Right atrium auricular region (tissue), 2 donors: ENCODE measurements at regions not wholly inside any gene's neighbourhood (a gene's known extent, or its start where the extent isn't known, plus 50 kb on each side); places are given as distances from the start of the nearest gene placed in this dataset.

Experiments used
- DNase-seq: peaks from one replicate; pipeline ENCODE4 v3.0.0-alpha.2; 2019; ENCODE audit warnings: low spot score
- H3K27ac ChIP-seq, 2 donors: fragments of 200-600 bp; sonication (generic); 1 replicate in 1 of 2; 2 replicates in 1 of 2; pipeline ENCODE4 v1.5.1; 2016 to 2019
- H3K27me3 ChIP-seq, 2 donors: fragments of 200-600 bp; sonication (generic); one replicate each; pipeline versions ENCODE4 v1.5.1 to v1.6.0; 2017 to 2019
- H3K36me3 ChIP-seq: fragments of 200-600 bp; sonication (generic); one replicate; pipeline ENCODE4 v1.5.1; 2016
- H3K4me1 ChIP-seq, 2 donors: fragments of 200-600 bp; sonication (generic); one replicate each; pipeline versions ENCODE4 v1.5.1 to v1.6.0; 2017 to 2019
- H3K4me3 ChIP-seq, 2 donors: fragments of 200-600 bp; sonication (generic); 1 replicate in 1 of 2; 2 replicates in 1 of 2; pipeline ENCODE4 v1.5.1; 2017 to 2019; ENCODE audit warnings: mild to moderate bottlenecking in 1 of 2, moderate library complexity in 1 of 2
- H3K9me3 ChIP-seq, 2 donors: fragments of 200-600 bp; sonication (generic); one replicate each; pipeline ENCODE4 v1.5.1; 2019
- CTCF ChIP-seq, 2 donors: fragments of 200-600 bp; sonication (generic); IDR thresholded peaks; one replicate each; pipeline ENCODE4 v1.5.1; 2019; ENCODE audit warnings: antibody characterized with exemption in 2 of 2

DNA sequence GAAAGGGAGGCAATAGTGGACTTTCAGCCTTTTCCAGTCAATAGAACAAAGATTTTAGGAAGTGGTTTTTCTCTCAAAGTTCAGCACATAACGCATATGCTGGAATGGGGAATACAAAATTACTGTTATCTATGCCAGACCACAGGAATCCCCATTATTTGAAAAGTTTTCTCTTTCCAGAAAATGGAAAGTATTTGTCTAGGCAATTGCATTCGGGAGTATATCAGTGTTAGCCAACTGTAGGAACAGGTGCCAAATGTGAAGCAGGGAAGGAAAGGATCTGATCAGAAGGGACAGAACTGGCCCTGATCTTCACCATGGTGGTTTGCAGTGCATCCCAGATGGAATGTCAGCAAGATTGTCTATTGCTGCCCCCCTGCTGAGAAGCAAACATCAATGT lies 213.6 kb downstream of the CPE start:
- Histone ChIP-seq H3K27me3 (no peaks in the 10 kb centered on the region), H3K36me3 (no peaks in the 10 kb centered on the region), H3K4me3 (no peak overlapping the region), H3K9me3 (no peaks in the 10 kb centered on the region), H3K4me1 (peaks cover 0 to 4% of the 10 kb centered on the region in 2 donors), H3K27ac (no peak overlapping the region)
- no peak for DNase-seq
- no peak for TF ChIP-seq CTCF (IDR thresholded peaks at IDR 0.05)

DNA sequence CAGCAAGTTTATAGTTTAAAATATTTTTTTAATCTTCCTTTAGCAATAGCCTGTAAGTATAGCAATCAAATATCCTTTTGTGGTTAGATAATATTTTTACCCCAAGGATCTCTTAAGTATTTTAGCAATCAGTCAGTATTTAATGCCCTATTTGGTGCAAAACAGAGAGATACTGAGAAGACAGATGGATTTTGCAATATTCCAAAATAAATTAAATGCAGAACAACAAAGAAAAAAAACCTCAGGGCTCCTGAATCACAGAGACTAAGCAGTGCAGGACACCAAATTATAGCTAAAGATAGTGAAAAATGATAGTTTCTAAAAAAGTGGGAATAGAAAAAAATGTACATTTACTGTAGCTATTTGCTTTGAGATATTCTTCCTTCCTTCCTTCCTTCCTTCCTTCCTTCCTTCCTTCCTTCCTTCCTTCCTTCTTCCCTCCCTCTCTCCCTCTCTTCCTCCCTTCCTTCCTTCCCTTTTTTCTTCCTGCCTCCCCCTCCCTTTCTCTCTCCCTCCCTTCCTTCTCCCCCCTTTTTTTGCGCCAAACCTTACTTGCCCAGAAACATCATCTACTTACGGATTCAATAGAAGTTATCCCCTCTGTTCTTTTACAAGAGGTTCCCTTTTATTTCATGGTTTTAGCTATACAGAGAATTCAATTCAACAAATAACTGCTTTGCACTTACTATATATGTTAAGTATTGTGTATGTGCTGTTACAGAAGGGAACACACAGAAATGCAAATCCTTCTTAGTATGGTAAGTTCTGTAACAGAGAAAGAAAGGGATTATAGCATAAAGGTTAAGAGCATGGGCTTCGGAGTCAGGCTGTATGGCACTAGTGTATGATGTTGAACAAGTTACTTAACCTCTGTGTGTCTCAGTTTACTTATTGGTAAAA lies 219.0 kb downstream of the CPE start:
- no peak for TF ChIP-seq CTCF (IDR thresholded peaks at IDR 0.05)
- no peak for DNase-seq
- H3K27me3 ChIP-seq, result no peaks in the 10 kb centered on the region
- H3K27ac ChIP-seq, result no peak overlapping the region
- H3K4me1 ChIP-seq, result no peaks in the 10 kb centered on the region
- H3K4me3 ChIP-seq, result no peak overlapping the region
- H3K9me3 ChIP-seq, result no peaks in the 10 kb centered on the region
- no peaks in the 10 kb centered on the region for H3K36me3 ChIP-seq

DNA sequence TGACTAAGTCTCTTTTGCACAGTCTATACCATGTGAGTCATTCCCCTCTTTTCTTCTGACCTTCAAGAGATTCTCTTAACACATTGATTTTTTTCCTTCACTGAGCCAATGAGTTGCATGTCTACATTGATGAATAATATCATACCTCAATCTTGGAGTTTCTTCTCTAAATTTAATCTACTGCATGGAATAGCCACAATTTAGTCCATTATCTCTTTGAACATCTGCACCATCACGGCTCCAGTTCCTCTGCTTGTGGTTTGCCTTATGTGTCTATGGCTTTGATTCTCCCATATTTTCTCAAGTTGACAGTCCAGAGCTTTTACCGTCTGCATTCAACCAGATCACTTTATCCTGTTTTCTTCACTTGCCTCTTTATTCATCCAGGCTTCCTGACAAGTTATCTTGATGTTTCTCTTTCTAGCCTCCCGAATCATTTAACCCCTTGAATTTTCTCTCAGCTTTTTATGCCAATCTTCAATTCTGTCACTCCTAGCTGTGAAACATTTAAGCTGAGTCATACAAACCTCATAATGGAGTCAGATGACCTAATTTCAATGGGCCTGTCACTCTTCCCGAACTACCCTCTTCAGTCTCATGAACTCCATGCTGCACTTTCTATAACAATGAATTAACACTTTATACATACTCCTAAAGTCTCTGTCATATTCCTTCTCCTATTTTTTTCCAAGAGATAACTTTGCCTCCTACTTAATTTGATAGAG lies 222.3 kb downstream of the CPE start:
- Histone ChIP-seq H3K27ac (no peak overlapping the region), H3K4me3 (no peak overlapping the region), H3K4me1 (no peaks in the 10 kb centered on the region), H3K9me3 (no peaks in the 10 kb centered on the region), H3K36me3 (no peaks in the 10 kb centered on the region), H3K27me3 (no peaks in the 10 kb centered on the region)
- no peak for TF ChIP-seq CTCF (IDR thresholded peaks at IDR 0.05)
- no peak for DNase-seq

DNA sequence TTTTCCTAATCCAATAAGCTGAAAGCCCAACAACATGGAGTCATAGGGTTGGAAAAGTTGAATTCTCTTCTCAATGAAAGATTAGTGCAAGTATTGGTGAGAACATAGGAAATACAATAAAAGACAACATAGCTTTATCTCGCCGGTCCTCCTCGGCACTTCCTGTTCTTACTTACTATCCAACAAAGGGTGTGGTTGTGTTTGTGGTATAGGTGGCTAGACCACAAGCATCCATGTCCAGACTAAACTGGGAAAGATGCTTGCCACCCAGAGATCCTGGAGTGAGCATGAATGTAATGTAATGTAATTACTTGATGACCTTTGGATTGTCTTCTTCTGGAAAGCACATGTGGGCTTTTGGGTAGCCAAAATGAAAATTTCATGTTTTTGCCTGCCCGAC lies 223.8 kb downstream of the CPE start:
- no peak for TF ChIP-seq CTCF (IDR thresholded peaks at IDR 0.05)
- Histone ChIP-seq H3K4me1 (no peaks in the 10 kb centered on the region), H3K27me3 (no peaks in the 10 kb centered on the region), H3K4me3 (no peak overlapping the region), H3K27ac (no peak overlapping the region), H3K9me3 (no peaks in the 10 kb centered on the region), H3K36me3 (no peaks in the 10 kb centered on the region)
- DNase-seq, result no peak

DNA sequence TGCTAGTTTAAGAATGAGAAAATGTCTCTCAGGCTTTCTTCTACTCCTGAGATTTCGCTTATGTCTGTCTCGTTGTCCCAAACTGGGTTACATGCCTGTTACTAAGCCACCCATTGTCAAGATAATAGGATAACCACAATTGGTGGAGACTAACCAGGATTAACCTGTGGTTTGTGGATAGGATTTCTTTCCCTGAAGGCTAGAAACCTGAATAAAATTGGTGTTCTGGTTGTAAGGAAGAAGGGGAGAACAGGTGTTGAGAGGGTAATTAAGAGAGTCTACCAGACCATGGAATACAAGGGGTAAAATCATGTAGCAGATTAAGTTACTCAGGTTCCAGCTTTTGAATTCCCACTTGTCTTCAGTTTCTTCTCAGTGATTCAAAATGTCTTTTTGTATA lies 225.4 kb downstream of the CPE start:
- Histone ChIP-seq H3K36me3 (no peaks in the 10 kb centered on the region), H3K9me3 (no peaks in the 10 kb centered on the region), H3K27me3 (no peaks in the 10 kb centered on the region), H3K4me1 (no peaks in the 10 kb centered on the region), H3K4me3 (no peak overlapping the region), H3K27ac (no peak overlapping the region)
- TF ChIP-seq CTCF (IDR thresholded peaks at IDR 0.05), result no peak
- no peak for DNase-seq
